Lower leg skin (tissue), 3 donors: ENCODE measurements at regions not wholly inside any gene's neighbourhood (a gene's known extent, or its start where the extent isn't known, plus 50 kb on each side); places are given as distances from the start of the nearest gene placed in this dataset.

Source experiments
- CTCF ChIP-seq, 3 donors: fragments of 450-650 bp; IDR thresholded peaks; one replicate each; pipeline ENCODE4 v1.5.1; 2016; ENCODE audit warnings: antibody characterized with exemption in 3 of 3, mild to moderate bottlenecking in 3 of 3, moderate library complexity in 2 of 3
- POLR2A ChIP-seq, 2 donors: fragments of 450-650 bp; IDR thresholded peaks; one replicate each; pipeline ENCODE4 v1.6.1; 2016 to 2017; ENCODE audit warnings: antibody characterized with exemption in 2 of 2, mild to moderate bottlenecking in 1 of 2, moderate library complexity in 1 of 2

DNA sequence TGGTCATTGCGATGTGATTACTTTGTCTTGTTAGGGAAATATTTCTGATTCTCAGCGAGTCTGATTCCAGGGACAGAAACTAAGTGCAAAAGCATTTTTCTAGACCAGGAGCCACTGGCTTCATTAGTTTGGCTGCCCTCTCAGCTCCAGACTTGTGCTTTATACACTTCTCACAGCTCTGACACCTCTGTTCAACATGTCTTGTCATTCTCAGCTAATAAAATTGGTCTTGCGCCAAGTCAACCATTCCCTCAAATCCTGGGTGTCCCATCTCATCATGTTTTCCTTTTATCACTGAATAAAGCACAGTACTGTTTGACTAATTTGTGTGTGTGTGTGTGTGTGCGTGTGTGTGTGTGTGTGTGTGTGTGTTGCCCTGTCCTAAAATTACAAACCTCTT lies 215.5 kb upstream of the EPHA4 start:
- TF ChIP-seq CTCF (IDR thresholded peaks at IDR 0.05) (no peak), POLR2A (IDR thresholded peaks at IDR 0.05) (no peak)
